ENCODE measurements at regions not wholly inside any gene's neighbourhood (a gene's known extent, or its start where the extent isn't known, plus 50 kb on each side); places are given as distances from the start of the nearest gene placed in this dataset.

- Mint-ChIP-seq H3K4me1 (no peaks in the 10 kb centered on the region), H3K36me3 (ENCODE audit: insufficient read depth in 1 of 3, low read depth in 3 of 3) (no peaks in the 10 kb centered on the region), H3K4me3 (no peak overlapping the region), H3K9me3 (no peaks in the 10 kb centered on the region; a peak in 1 of 5 replicates), H3K27me3 (ENCODE audit: low read depth) (peaks cover 2% of the 10 kb centered on the region), H3K27ac (no peak overlapping the region)
- Histone ChIP-seq H2BK120ac (ENCODE audit: low read depth, low read length, poor library complexity, severe bottlenecking) (no peak overlapping the region), H4K5ac (ENCODE audit: insufficient read length, low read depth, low read length) (no peak overlapping the region), H3K14ac (ENCODE audit: insufficient read depth, low read length) (no peak overlapping the region), H2BK15ac (ENCODE audit: low read depth, low read length) (no peak overlapping the region), H3K4me1 (ENCODE audit: insufficient read depth, low read length) (no peaks in the 10 kb centered on the region), H4K91ac (ENCODE audit: insufficient read length, low read depth, low read length) (no peak overlapping the region), H3K4me2 (ENCODE audit: insufficient read depth, insufficient read length, low read length) (no peak overlapping the region), H3K79me1 (ENCODE audit: insufficient read depth, low read depth, low read length, poor library complexity, severe bottlenecking) (no peaks in the 10 kb centered on the region), H2AFZ (ENCODE audit: low read length) (no peak overlapping the region), H2BK20ac (ENCODE audit: low read depth, low read length, poor library complexity, severe bottlenecking) (no peak overlapping the region), H2BK12ac (ENCODE audit: insufficient read length, low read depth, low read length) (no peak overlapping the region), H4K8ac (replicated peaks; ENCODE audit: insufficient read length, low read depth, low read length) (no peak overlapping the region), H3K27me3 (ENCODE audit: insufficient read depth, low read length) (no peaks in the 10 kb centered on the region), H2AK5ac (ENCODE audit: insufficient read length, low read length) (no peak overlapping the region), H3K9me3 (ENCODE audit: control insufficient read depth, low read depth, low read length) (no peaks in the 10 kb centered on the region), H3T11ph (ENCODE audit: low read length) (no peak overlapping the region), H3K79me2 (ENCODE audit: insufficient read depth, low read length) (no peaks in the 10 kb centered on the region), H3K18ac (ENCODE audit: insufficient read length, low read depth, low read length) (no peak overlapping the region), H3K56ac (ENCODE audit: insufficient read length, low read depth, low read length) (no peak overlapping the region), H3K9ac (ENCODE audit: extremely low read depth, insufficient read length, low read length) (no peak overlapping the region), H3K4ac (ENCODE audit: low read depth, low read length) (no peak overlapping the region), H4K20me1 (ENCODE audit: control insufficient read depth, insufficient read depth, insufficient read length) (no peaks in the 10 kb centered on the region), H2BK5ac (ENCODE audit: insufficient read length, low read length) (no peak overlapping the region), H3K23ac (ENCODE audit: insufficient read length, low read depth, low read length) (no peak overlapping the region), H3K23me2 (ENCODE audit: insufficient read length, low read depth, low read length, poor library complexity, severe bottlenecking) (no peaks in the 10 kb centered on the region), H3K27ac (ENCODE audit: insufficient read length, low read depth, low read length) (no peak overlapping the region)
- no CpG with 5 or more reads among the region's 8 CpGs for WGBS (ENCODE audit: extremely low coverage, insufficient read length, low lambda C conversion rate)
- no peak for DNase-seq
- TF ChIP-seq CTCF (conservative IDR thresholded peaks at IDR 0.05): no peak
Observed at GRCh38 chr5:3659907-3660306, 64.3 kb downstream of the IRX1 start.

Data from H9 (cell line).